ENCODE measurements at regions not wholly inside any gene's neighbourhood (a gene's known extent, or its start where the extent isn't known, plus 50 kb on each side); places are given as distances from the start of the nearest gene placed in this dataset.

DNA sequence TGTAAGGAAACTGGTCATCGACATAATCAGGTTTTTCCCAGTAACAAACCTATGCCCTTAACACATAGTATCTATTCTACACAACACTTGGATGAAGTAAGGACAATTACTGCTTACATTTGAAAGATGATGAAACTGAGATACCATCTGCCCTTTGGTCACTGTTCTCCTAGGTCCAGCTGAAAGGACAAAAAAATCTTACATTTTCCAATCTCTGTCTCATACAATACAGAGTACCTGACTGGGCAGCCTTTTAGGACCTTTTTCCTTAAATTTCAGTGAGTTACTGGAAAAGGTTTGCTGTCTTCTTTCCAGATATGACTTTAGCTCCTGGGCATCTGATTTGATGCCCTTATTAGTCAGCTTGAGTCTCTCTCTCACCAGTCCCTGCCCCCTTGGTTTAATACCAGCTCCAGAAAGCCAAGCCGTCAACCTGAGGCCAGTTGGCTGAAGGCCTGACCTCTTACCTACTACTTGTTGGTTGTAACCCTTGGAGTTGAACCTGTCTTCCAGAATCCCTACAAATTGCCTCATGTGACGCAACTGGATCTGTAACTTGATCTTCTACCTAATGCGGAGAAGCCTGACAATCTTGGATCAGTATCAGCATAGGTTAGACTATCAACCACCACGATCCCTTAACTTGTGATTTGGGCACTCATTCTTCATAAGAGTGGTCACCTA, 355.3 kb upstream of the ZNF385D start:
- H3K36me3 ChIP-seq (ENCODE audit: control insufficient read depth, insufficient read depth, low read length), result no peaks in the 10 kb centered on the region
- H3K4me3 ChIP-seq (ENCODE audit: low read depth, low read length), result no peak overlapping the region
- H3K27me3 ChIP-seq (ENCODE audit: control insufficient read depth, insufficient read depth, low read length), result no peaks in the 10 kb centered on the region
- TF ChIP-seq, protein P1, sequence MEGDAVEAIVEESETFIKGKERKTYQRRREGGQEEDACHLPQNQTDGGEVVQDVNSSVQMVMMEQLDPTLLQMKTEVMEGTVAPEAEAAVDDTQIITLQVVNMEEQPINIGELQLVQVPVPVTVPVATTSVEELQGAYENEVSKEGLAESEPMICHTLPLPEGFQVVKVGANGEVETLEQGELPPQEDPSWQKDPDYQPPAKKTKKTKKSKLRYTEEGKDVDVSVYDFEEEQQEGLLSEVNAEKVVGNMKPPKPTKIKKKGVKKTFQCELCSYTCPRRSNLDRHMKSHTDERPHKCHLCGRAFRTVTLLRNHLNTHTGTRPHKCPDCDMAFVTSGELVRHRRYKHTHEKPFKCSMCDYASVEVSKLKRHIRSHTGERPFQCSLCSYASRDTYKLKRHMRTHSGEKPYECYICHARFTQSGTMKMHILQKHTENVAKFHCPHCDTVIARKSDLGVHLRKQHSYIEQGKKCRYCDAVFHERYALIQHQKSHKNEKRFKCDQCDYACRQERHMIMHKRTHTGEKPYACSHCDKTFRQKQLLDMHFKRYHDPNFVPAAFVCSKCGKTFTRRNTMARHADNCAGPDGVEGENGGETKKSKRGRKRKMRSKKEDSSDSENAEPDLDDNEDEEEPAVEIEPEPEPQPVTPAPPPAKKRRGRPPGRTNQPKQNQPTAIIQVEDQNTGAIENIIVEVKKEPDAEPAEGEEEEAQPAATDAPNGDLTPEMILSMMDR (IDR thresholded peaks at IDR 0.05; ENCODE audit: insufficient read depth, low read depth, low read length), result no peak
- ChIA-PET POLR2A (no interaction called here), CTCF (no interaction called here)
- no peak for DNase-seq (ENCODE audit: low read depth)

DNA sequence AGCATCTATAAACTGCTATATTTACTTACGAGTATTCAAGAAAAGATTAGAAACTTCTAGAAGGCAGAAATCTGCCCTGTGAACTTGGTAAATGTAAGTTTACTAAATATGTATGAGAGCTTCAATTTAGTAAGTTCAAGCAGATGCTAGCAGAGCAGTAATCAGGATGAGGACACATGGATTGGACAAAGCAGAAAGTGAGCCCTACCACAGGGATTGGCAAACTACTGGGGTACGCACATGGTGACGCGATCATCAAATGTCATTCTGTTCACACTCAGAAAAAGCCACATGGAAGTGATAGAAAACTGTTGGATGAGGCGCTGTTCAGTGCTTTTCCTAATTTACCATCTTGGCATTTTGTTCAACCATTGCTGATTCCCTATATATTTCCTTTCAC, 360.2 kb upstream of the ZNF385D start:
- no peak for DNase-seq (ENCODE audit: low read depth)
- no peaks in the 10 kb centered on the region for H3K27me3 ChIP-seq (ENCODE audit: control insufficient read depth, insufficient read depth, low read length)
- TF ChIP-seq, protein P1 (IDR thresholded peaks at IDR 0.05; ENCODE audit: insufficient read depth, low read depth, low read length), result no peak
- ChIA-PET POLR2A (no interaction called here), CTCF (no interaction called here)
- no peak overlapping the region for H3K4me3 ChIP-seq (ENCODE audit: low read depth, low read length)
- no peaks in the 10 kb centered on the region for H3K36me3 ChIP-seq (ENCODE audit: control insufficient read depth, insufficient read depth, low read length)

DNA sequence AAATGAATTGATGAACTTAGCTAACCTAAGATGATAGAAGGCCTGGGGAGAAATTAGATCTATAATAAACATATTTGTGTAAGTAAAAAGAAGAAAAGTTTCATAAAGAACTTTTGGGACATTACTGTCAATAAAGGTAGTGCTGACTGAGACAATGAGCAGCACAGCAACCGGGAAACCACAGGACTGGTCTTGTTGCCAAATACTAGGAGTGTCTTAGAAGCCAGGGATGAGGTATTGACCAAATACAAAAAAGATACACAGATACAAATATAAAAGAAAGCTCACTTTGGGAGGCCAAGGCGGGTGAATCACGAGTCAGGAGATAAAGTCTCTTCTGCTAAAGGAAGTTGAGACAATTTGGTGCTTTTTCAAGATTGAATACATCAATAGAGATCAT, 362.4 kb upstream of the ZNF385D start:
- H3K27me3 ChIP-seq (ENCODE audit: control insufficient read depth, insufficient read depth, low read length), result no peaks in the 10 kb centered on the region
- H3K36me3 ChIP-seq (ENCODE audit: control insufficient read depth, insufficient read depth, low read length), result no peaks in the 10 kb centered on the region
- CTCF ChIA-PET, result interaction anchor here (0.5 kb wide), 1 partner anchor 147 kb away, joined by 3 read pairs; no protein-coding TSS in a partner anchor
- H3K4me3 ChIP-seq (ENCODE audit: low read depth, low read length), result no peak overlapping the region
- POLR2A ChIA-PET, result no interaction called here
- TF ChIP-seq, protein P1 (IDR thresholded peaks at IDR 0.05; ENCODE audit: insufficient read depth, low read depth, low read length), result no peak
- no peak for DNase-seq (ENCODE audit: low read depth)

DNA sequence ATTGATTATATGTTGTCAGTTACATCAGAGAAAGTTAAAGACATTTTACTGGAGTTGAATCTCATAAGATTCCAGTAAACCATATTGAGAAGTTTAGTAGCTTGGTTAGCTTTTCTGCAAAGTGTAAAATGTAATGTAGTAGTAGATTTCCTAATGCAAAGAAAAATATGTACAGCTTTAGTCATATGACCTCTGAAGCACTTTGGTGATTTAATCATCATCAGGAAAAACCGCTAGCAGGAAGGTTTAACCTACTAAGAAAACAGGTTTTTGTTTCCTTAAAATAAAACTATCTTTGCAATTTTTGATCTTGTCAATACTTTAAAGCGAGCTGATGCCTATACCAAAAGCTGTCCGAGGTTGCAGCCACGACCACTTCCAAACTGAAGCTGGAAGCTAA, 364.6 kb upstream of the ZNF385D start:
- no peak for DNase-seq (ENCODE audit: low read depth)
- POLR2A ChIA-PET, result no interaction called here
- Histone ChIP-seq H3K4me3 (ENCODE audit: low read depth, low read length) (no peak overlapping the region), H3K27me3 (ENCODE audit: control insufficient read depth, insufficient read depth, low read length) (no peaks in the 10 kb centered on the region), H3K36me3 (ENCODE audit: control insufficient read depth, insufficient read depth, low read length) (no peaks in the 10 kb centered on the region)
- CTCF ChIA-PET, result interaction anchor here (2.0 kb wide), 1 partner anchor 363 kb away, joined by 5 read pairs; no protein-coding TSS in a partner anchor
- TF ChIP-seq, protein P1 (IDR thresholded peaks at IDR 0.05; ENCODE audit: insufficient read depth, low read depth, low read length), result no peak

DNA sequence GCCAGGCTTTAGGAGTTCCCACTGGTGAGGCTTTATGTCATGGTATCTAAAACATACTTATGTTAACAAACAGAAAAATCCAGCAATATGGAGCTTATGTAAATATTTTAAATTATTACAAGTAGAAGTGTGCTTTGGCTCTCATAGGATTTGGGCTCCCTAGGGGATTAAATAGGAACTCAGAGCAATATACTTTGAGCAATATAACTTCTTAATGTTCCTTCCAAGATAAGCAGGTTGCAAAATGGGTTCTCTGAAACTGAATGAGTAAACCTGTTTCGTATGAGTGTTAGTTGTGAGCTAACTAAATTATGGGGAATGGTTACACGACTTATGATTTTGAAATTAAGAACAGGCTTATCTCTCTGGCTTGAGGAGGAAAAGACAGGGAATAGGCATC, 366.1 kb upstream of the ZNF385D start:
- ChIA-PET POLR2A (no interaction called here), CTCF (interaction anchor here (0.8 to 2.0 kb wide), 3 partner anchors 19 to 1929 kb away, joined by 3 to 5 read pairs (median 3); no protein-coding TSS in a partner anchor)
- no peaks in the 10 kb centered on the region for H3K36me3 ChIP-seq (ENCODE audit: control insufficient read depth, insufficient read depth, low read length)
- no peak for DNase-seq (ENCODE audit: low read depth)
- H3K4me3 ChIP-seq (ENCODE audit: low read depth, low read length), result no peak overlapping the region
- TF ChIP-seq, protein P1 (IDR thresholded peaks at IDR 0.05; ENCODE audit: insufficient read depth, low read depth, low read length), result no peak
- H3K27me3 ChIP-seq (ENCODE audit: control insufficient read depth, insufficient read depth, low read length), result no peaks in the 10 kb centered on the region

Measured in BJ (cell line).